NB4 (cell line): ENCODE measurements at regions not wholly inside any gene's neighbourhood (a gene's known extent, or its start where the extent isn't known, plus 50 kb on each side); places are given as distances from the start of the nearest gene placed in this dataset.

Experiments used
- MAX ChIP-seq: IDR thresholded peaks from 2 replicates; pipeline ENCODE4 v1.6.1; 2011; ENCODE audit warnings: low read depth, low read length
- MYC ChIP-seq: IDR thresholded peaks from 2 replicates; pipeline ENCODE4 v1.6.1; 2011; ENCODE audit warnings: low read depth, low read length
- POLR2A ChIP-seq: IDR thresholded peaks from 2 replicates; pipeline ENCODE4 v1.6.1; 2011; ENCODE audit warnings: mild to moderate bottlenecking; ENCODE audit not compliant: insufficient read length; ENCODE audit errors: extremely low read depth
- TF ChIP-seq, protein P1 (sequence below): IDR thresholded peaks from one replicate; pipeline ENCODE4 v1.5.1; 2012; ENCODE audit warnings: low read depth, low read length

- TF ChIP-seq, protein P1, sequence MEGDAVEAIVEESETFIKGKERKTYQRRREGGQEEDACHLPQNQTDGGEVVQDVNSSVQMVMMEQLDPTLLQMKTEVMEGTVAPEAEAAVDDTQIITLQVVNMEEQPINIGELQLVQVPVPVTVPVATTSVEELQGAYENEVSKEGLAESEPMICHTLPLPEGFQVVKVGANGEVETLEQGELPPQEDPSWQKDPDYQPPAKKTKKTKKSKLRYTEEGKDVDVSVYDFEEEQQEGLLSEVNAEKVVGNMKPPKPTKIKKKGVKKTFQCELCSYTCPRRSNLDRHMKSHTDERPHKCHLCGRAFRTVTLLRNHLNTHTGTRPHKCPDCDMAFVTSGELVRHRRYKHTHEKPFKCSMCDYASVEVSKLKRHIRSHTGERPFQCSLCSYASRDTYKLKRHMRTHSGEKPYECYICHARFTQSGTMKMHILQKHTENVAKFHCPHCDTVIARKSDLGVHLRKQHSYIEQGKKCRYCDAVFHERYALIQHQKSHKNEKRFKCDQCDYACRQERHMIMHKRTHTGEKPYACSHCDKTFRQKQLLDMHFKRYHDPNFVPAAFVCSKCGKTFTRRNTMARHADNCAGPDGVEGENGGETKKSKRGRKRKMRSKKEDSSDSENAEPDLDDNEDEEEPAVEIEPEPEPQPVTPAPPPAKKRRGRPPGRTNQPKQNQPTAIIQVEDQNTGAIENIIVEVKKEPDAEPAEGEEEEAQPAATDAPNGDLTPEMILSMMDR: no peak
- TF ChIP-seq POLR2A: no peak
- no peak for TF ChIP-seq MYC
- TF ChIP-seq MAX: no peak
Measured at GRCh38 chr18:73961804-73962203, 185.8 kb downstream of the FBXO15 start.
